H9 (cell line): ENCODE measurements at regions not wholly inside any gene's neighbourhood (a gene's known extent, or its start where the extent isn't known, plus 50 kb on each side); places are given as distances from the start of the nearest gene placed in this dataset.

Source experiments
- DNase-seq: peaks from one replicate; pipeline ENCODE4 v3.0.0-alpha.2; 2017
- H2AFZ ChIP-seq: one replicate; pipeline ENCODE4 v1.6.1; 2013; ENCODE audit warnings: mild to moderate bottlenecking, low read length, control low read depth, moderate library complexity
- H2AK5ac ChIP-seq: 2 replicates; pipeline ENCODE4 v1.6.1; 2013; ENCODE audit warnings: low read length, control low read depth, mixed read lengths; ENCODE audit not compliant: insufficient read length
- H2BK120ac ChIP-seq: one replicate; pipeline ENCODE4 v1.6.1; 2013; ENCODE audit warnings: low read depth, mild to moderate bottlenecking, low read length, control low read depth, inconsistent platforms; ENCODE audit not compliant: poor library complexity, severe bottlenecking
- H2BK12ac ChIP-seq: 2 replicates; pipeline ENCODE4 v1.6.1; 2013; ENCODE audit warnings: low read length, control low read depth, mixed read lengths, low read depth; ENCODE audit not compliant: insufficient read length
- H2BK15ac ChIP-seq: 2 replicates; pipeline ENCODE4 v1.6.1; 2013; ENCODE audit warnings: low read depth, low read length, control low read depth
- H2BK20ac ChIP-seq: one replicate; pipeline ENCODE4 v1.6.1; 2013; ENCODE audit warnings: low read depth, mild to moderate bottlenecking, low read length, control low read depth, inconsistent platforms; ENCODE audit not compliant: poor library complexity, severe bottlenecking
- H2BK5ac ChIP-seq: 2 replicates; pipeline ENCODE4 v1.6.1; 2013; ENCODE audit warnings: low read length, control low read depth, mixed read lengths; ENCODE audit not compliant: insufficient read length
- H3K14ac ChIP-seq: 2 replicates; pipeline ENCODE4 v1.6.1; 2013; ENCODE audit warnings: low read length, control low read depth; ENCODE audit not compliant: insufficient read depth
- H3K18ac ChIP-seq: 2 replicates; pipeline ENCODE4 v1.6.1; 2013; ENCODE audit warnings: low read depth, mild to moderate bottlenecking, mixed read lengths, low read length, control low read depth; ENCODE audit not compliant: insufficient read length
- H3K23ac ChIP-seq: 2 replicates; pipeline ENCODE4 v1.6.1; 2013; ENCODE audit warnings: low read length, control low read depth, mixed read lengths, low read depth; ENCODE audit not compliant: insufficient read length
- H3K23me2 ChIP-seq: 2 replicates; pipeline ENCODE4 v1.6.1; 2013; ENCODE audit warnings: low read depth, mild to moderate bottlenecking, mixed read lengths, low read length, control low read depth; ENCODE audit not compliant: insufficient read length, poor library complexity, severe bottlenecking
- H3K27ac ChIP-seq: 2 replicates; pipeline ENCODE4 v1.5.1; 2013; ENCODE audit warnings: low read length, control low read depth, mixed read lengths, low read depth; ENCODE audit not compliant: insufficient read length
- H3K27me3 ChIP-seq: 2 replicates; pipeline ENCODE4 v1.6.1; 2013; ENCODE audit warnings: low read length, control low read depth, inconsistent platforms; ENCODE audit not compliant: insufficient read depth
- H3K4ac ChIP-seq: 2 replicates; pipeline ENCODE4 v1.6.1; 2013; ENCODE audit warnings: low read depth, mild to moderate bottlenecking, control low read depth, inconsistent platforms, low read length, moderate library complexity
- H3K4me1 ChIP-seq: 2 replicates; pipeline ENCODE4 v1.6.1; 2013; ENCODE audit warnings: low read length, control low read depth, inconsistent platforms; ENCODE audit not compliant: insufficient read depth
- H3K4me2 ChIP-seq: 2 replicates; pipeline ENCODE4 v1.6.1; 2013; ENCODE audit warnings: low read length, control low read depth, mixed read lengths; ENCODE audit not compliant: insufficient read length, insufficient read depth
- H3K56ac ChIP-seq: 2 replicates; pipeline ENCODE4 v1.6.1; 2013; ENCODE audit warnings: low read depth, mild to moderate bottlenecking, mixed read lengths, low read length, control low read depth; ENCODE audit not compliant: insufficient read length
- H3K79me1 ChIP-seq: 2 replicates; pipeline ENCODE4 v1.6.1; 2013; ENCODE audit warnings: low read depth, mild to moderate bottlenecking, moderate library complexity, low read length, control low read depth, inconsistent platforms; ENCODE audit not compliant: insufficient read depth, poor library complexity, severe bottlenecking
- H3K79me2 ChIP-seq: 2 replicates; pipeline ENCODE4 v1.6.1; 2013; ENCODE audit warnings: low read length, control low read depth, inconsistent platforms; ENCODE audit not compliant: insufficient read depth
- H3K9ac ChIP-seq: 2 replicates; pipeline ENCODE4 v1.6.1; 2013; ENCODE audit warnings: low read length, control low read depth, mixed read lengths; ENCODE audit not compliant: insufficient read length; ENCODE audit errors: extremely low read depth
- H3K9me3 ChIP-seq: one replicate; pipeline ENCODE4 v1.6.1; 2013; ENCODE audit warnings: low read depth, low read length, inconsistent platforms; ENCODE audit not compliant: control insufficient read depth
- H3T11ph ChIP-seq: one replicate; pipeline ENCODE4 v1.6.1; 2013; ENCODE audit warnings: mild to moderate bottlenecking, low read length, control low read depth, inconsistent platforms
- H4K20me1 ChIP-seq: one replicate; pipeline ENCODE4 v1.6.1; 2013; ENCODE audit not compliant: control insufficient read depth, insufficient read length, insufficient read depth
- H4K5ac ChIP-seq: 2 replicates; pipeline ENCODE4 v1.6.1; 2013; ENCODE audit warnings: low read depth, mild to moderate bottlenecking, mixed read lengths, low read length, control low read depth; ENCODE audit not compliant: insufficient read length
- H4K8ac ChIP-seq: replicated peaks from 2 replicates; pipeline ENCODE4 v1.6.1; 2013; ENCODE audit warnings: low read length, control low read depth, mixed read lengths, low read depth; ENCODE audit not compliant: insufficient read length
- H4K91ac ChIP-seq: 2 replicates; pipeline ENCODE4 v1.6.1; 2013; ENCODE audit warnings: low read depth, mild to moderate bottlenecking, moderate library complexity, mixed read lengths, low read length, control low read depth; ENCODE audit not compliant: insufficient read length
- H3K27ac Mint-ChIP-seq, 3 experiments: 2 replicates in 2 of 3; 3 replicates in 1 of 3; pipeline ENCODE4 v1.8.0; 2020 to 2021; ENCODE audit warnings: mixed read lengths in 3 of 3, mild to moderate bottlenecking in 1 of 3, moderate library complexity in 1 of 3
- H3K27me3 Mint-ChIP-seq: 2 replicates; pipeline ENCODE4 v1.8.0; 2021; ENCODE audit warnings: low read depth, mild to moderate bottlenecking, moderate library complexity, mixed read lengths
- H3K36me3 Mint-ChIP-seq, 3 experiments: 2 replicates in 2 of 3; 3 replicates in 1 of 3; pipeline ENCODE4 v1.8.0; 2020 to 2021; ENCODE audit warnings: low read depth in 3 of 3, mixed read lengths in 3 of 3; ENCODE audit not compliant: insufficient read depth in 1 of 3
- H3K4me1 Mint-ChIP-seq, 2 experiments: 2 replicates each; pipeline ENCODE4 v1.8.0; 2020; ENCODE audit warnings: mixed read lengths in 2 of 2
- H3K4me3 Mint-ChIP-seq, 2 experiments: 2 replicates in 1 of 2; 3 replicates in 1 of 2; pipeline ENCODE4 v1.8.0; 2020 to 2021; ENCODE audit warnings: mild to moderate bottlenecking in 2 of 2, mixed read lengths in 2 of 2, moderate library complexity in 1 of 2
- H3K9me3 Mint-ChIP-seq, 2 experiments: 2 replicates in 1 of 2; 3 replicates in 1 of 2; pipeline ENCODE4 v1.8.0; 2020; ENCODE audit warnings: mild to moderate bottlenecking in 2 of 2, mixed read lengths in 2 of 2, moderate library complexity in 1 of 2
- CTCF ChIP-seq: fragments of 200-600 bp; sonication (generic); conservative IDR thresholded peaks from 3 replicates; pipeline ENCODE4 v1.8.0; 2021; ENCODE audit warnings: antibody characterized with exemption, mild to moderate bottlenecking
- WGBS: extraction: QIAGEN DNeasy Blood & Tissue Kit; methylation state at CpG from one replicate; pipeline ENCODE4 v1.1.7; 2013; ENCODE audit warnings: missing lambda C conversion rate, low lambda C conversion rate, mixed read lengths; ENCODE audit not compliant: insufficient read length; ENCODE audit errors: extremely low coverage; 5-methylcytosine and 5-hydroxymethylcytosine counted together

GRCh38 chr16:52741351-52741750 is 194.4 kb upstream of the TOX3 start:
- Histone ChIP-seq H3K23ac (no peak overlapping the region), H4K5ac (no peak overlapping the region), H2AFZ (peak overlapping the region; percentile 2), H3K4me2 (peak overlapping the region; percentile 5), H2BK12ac (no peak overlapping the region), H3K14ac (no peak overlapping the region), H2BK15ac (no peak overlapping the region), H2BK5ac (no peak overlapping the region), H3K27me3 (no peaks in the 10 kb centered on the region), H3K79me2 (no peaks in the 10 kb centered on the region), H2BK120ac (no peak overlapping the region), H3K4ac (no peak overlapping the region), H3K18ac (no peak overlapping the region), H3K4me1 (peaks cover 3% of the 10 kb centered on the region; the same call in 1 of the 2 replicates), H2AK5ac (no peak overlapping the region), H4K8ac (no peak overlapping the region), H3K56ac (no peak overlapping the region), H3K9me3 (no peaks in the 10 kb centered on the region), H4K91ac (no peak overlapping the region), H3K27ac (no peak overlapping the region), H4K20me1 (no peaks in the 10 kb centered on the region), H3K79me1 (no peaks in the 10 kb centered on the region), H3K9ac (no peak overlapping the region), H3T11ph (no peak overlapping the region), H3K23me2 (no peaks in the 10 kb centered on the region), H2BK20ac (no peak overlapping the region)
- Mint-ChIP-seq H3K9me3 (peaks cover 0 to 15% of the 10 kb centered on the region in 2 experiments; a peak in 3 of 5 replicates), H3K4me3 (peak overlapping the region in 1 of 2 experiments; percentile 46; a peak in 1 of 5 replicates), H3K36me3 (peaks cover 0 to 14% (median 3%) of the 10 kb centered on the region in 3 experiments; a peak in 2 of 7 replicates), H3K27ac (peak overlapping the region in 2 of 3 experiments; percentile 65 to 88; a peak in 2 of 7 replicates), H3K4me1 (peaks cover 9 to 23% of the 10 kb centered on the region in 2 experiments), H3K27me3 (no peaks in the 10 kb centered on the region)
- DNase-seq = peak; percentile 65
- no CpG with 5 or more reads among the region's 7 CpGs for WGBS
- TF ChIP-seq CTCF = no peak
